DOHH2 (cell line): ENCODE measurements at regions not wholly inside any gene's neighbourhood (a gene's known extent, or its start where the extent isn't known, plus 50 kb on each side); places are given as distances from the start of the nearest gene placed in this dataset.

Source experiments
- CTCF ChIP-seq: fragments of 200-600 bp; sonication (generic); IDR thresholded peaks from one replicate; pipeline ENCODE4 v1.5.1; 2014; ENCODE audit warnings: antibody characterized with exemption, mild to moderate bottlenecking, low read depth, low read length; ENCODE audit not compliant: poor library complexity, severe bottlenecking
- EZH2phosphoT487 ChIP-seq: fragments of 200-600 bp; sonication (generic); IDR thresholded peaks from 2 replicates; pipeline ENCODE4 v1.6.1; 2017; ENCODE audit warnings: borderline replicate concordance, mild to moderate bottlenecking, antibody characterized with exemption, low read length, moderate library complexity, mixed read lengths

- TF ChIP-seq CTCF, result no peak
- TF ChIP-seq EZH2phosphoT487, result no peak
These were observed 210.1 kb downstream of the PSAT1 start for GRCh38 chr9:78507037-78507436.
